Mucosa of rectum (tissue), 2 donors: ENCODE measurements at regions not wholly inside any gene's neighbourhood (a gene's known extent, or its start where the extent isn't known, plus 50 kb on each side); places are given as distances from the start of the nearest gene placed in this dataset.
"Not testable (repeated sequence)": the region's sequence is repeated elsewhere in the genome, so short reads cannot be mapped to it uniquely, and the experiment has no call there.

Experiments
- H3K27ac ChIP-seq, 2 donors: one replicate each; pipeline ENCODE4 v1.7.0; 2013; ENCODE audit warnings: inconsistent platforms in 2 of 2, low read depth in 2 of 2, low read length in 2 of 2
- H3K27me3 ChIP-seq, 2 donors: one replicate each; pipeline ENCODE4 v1.7.0; 2013; ENCODE audit warnings: low read length in 2 of 2; ENCODE audit not compliant: control insufficient read depth in 2 of 2, insufficient read depth in 2 of 2
- H3K36me3 ChIP-seq, 2 donors: one replicate each; pipeline ENCODE4 v1.7.0; 2013; ENCODE audit warnings: low read length in 2 of 2; ENCODE audit not compliant: control insufficient read depth in 2 of 2, insufficient read depth in 2 of 2
- H3K4me1 ChIP-seq, 2 donors: one replicate each; pipeline ENCODE4 v1.7.0; 2013; ENCODE audit warnings: low read length in 2 of 2, mild to moderate bottlenecking in 1 of 2; ENCODE audit not compliant: control insufficient read depth in 2 of 2, insufficient read depth in 2 of 2
- H3K4me3 ChIP-seq, 2 donors: one replicate each; pipeline ENCODE4 v1.7.0; 2013; ENCODE audit warnings: low read length in 2 of 2
- H3K9ac ChIP-seq, 2 donors: one replicate each; pipeline ENCODE4 v1.7.0; 2013; ENCODE audit warnings: low read length in 2 of 2, low read depth in 1 of 2, mild to moderate bottlenecking in 1 of 2
- H3K9me3 ChIP-seq, 2 donors: one replicate each; pipeline ENCODE4 v1.7.0; 2013; ENCODE audit warnings: low read length in 2 of 2; ENCODE audit not compliant: control insufficient read depth in 2 of 2
- donor health status: healthy.
- donor health status: Normal muscosa, but diverticular disease.

DNA sequence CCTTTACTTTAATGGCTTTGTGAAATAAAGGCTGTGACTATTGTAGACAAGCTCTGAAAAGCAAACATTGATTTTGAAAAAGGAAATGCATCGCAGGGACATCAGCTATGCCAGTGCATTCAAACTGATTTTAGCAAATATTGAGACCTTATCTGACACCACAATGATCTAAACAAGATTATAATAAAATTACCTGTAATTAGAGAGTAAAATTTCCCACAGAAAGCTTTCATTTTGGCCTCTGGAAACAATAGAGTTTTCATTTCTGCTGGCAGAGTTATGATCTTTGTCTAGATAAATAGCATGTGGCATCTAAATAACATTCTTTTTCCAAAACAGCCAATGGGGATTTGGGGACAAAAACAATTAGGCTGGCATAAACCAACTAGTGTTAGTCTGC, 650.4 kb upstream of the PRMT6 start:
- H3K4me3 ChIP-seq, result no peak overlapping the region
- H3K4me1 ChIP-seq, result no peaks in the 10 kb centered on the region
- no peaks in the 10 kb centered on the region for H3K9me3 ChIP-seq
- H3K27me3 ChIP-seq, result no peaks in the 10 kb centered on the region
- no peak overlapping the region for H3K9ac ChIP-seq
- no peak overlapping the region for H3K27ac ChIP-seq
- H3K36me3 ChIP-seq, result no peaks in the 10 kb centered on the region

- H3K4me1 ChIP-seq, H3K9me3 ChIP-seq, H3K27me3 ChIP-seq, H3K36me3 ChIP-seq, H3K4me3 ChIP-seq, H3K27ac ChIP-seq, H3K9ac ChIP-seq: not testable (repeated sequence)
These were observed 644.2 kb upstream of the PRMT6 start for GRCh38 chr1:106412321-106412720.

DNA sequence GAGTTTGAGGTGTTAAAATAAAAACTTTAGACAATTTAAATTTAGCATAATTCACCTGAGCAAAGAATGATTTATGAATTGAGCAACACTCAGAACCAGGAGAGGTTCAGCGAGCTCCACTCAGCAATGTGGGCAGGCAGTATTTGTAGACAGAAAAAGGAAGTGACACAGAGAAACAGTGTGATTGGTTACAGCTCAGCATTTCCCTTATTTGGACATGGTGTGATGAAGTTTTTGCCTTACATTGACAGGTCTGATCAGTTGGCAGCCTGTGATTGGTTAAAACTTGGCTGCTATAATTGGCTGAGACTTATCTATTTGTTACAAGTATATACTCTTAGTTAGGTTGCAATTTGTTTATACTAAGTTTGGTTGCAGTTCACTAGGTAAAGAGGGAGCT, 621.2 kb upstream of the PRMT6 start:
- no peak overlapping the region for H3K27ac ChIP-seq
- no peaks in the 10 kb centered on the region for H3K36me3 ChIP-seq
- H3K27me3 ChIP-seq, result no peaks in the 10 kb centered on the region
- H3K4me1 ChIP-seq, result no peaks in the 10 kb centered on the region
- no peak overlapping the region for H3K9ac ChIP-seq
- H3K9me3 ChIP-seq, result peaks cover 0 to 4% of the 10 kb centered on the region in 2 donors
- H3K4me3 ChIP-seq, result no peak overlapping the region

GRCh38 chr1:106439475-106439874, 617.0 kb upstream of the PRMT6 start:
- Histone ChIP-seq H3K27me3 (no peaks in the 10 kb centered on the region), H3K9me3 (no peaks in the 10 kb centered on the region), H3K36me3 (no peaks in the 10 kb centered on the region), H3K9ac (no peak overlapping the region), H3K27ac (no peak overlapping the region), H3K4me3 (no peak overlapping the region), H3K4me1 (no peaks in the 10 kb centered on the region)

- H3K4me1 ChIP-seq, result no peaks in the 10 kb centered on the region
- H3K9me3 ChIP-seq, result no peaks in the 10 kb centered on the region
- H3K9ac ChIP-seq, result no peak overlapping the region
- no peak overlapping the region for H3K27ac ChIP-seq
- H3K36me3 ChIP-seq, result no peaks in the 10 kb centered on the region
- no peak overlapping the region for H3K4me3 ChIP-seq
- H3K27me3 ChIP-seq, result no peaks in the 10 kb centered on the region
These were observed 609.0 kb upstream of the PRMT6 start for GRCh38 chr1:106447466-106447865.

DNA sequence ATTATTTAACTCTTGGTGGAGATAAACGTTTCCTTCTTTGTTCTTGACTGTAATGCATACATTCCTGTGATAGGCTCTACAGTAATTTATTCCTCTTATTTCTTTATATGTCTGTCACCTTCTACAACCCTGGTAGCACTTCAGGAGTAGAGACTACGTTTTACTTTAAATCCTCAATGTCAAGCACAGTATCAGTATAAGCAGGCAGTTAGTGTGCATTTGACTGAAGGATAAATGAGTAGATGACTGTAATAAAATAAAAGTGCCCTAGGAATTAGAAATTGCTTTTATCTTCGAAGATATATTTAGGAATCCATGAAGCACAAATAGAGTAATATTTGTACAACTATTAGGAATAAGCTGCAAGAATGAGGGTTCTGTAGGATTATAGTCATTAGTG, 599.6 kb upstream of the PRMT6 start:
- Histone ChIP-seq H3K9me3 (no peaks in the 10 kb centered on the region), H3K27ac (no peak overlapping the region), H3K27me3 (no peaks in the 10 kb centered on the region), H3K9ac (no peak overlapping the region), H3K4me1 (no peaks in the 10 kb centered on the region), H3K36me3 (no peaks in the 10 kb centered on the region), H3K4me3 (no peak overlapping the region)

DNA sequence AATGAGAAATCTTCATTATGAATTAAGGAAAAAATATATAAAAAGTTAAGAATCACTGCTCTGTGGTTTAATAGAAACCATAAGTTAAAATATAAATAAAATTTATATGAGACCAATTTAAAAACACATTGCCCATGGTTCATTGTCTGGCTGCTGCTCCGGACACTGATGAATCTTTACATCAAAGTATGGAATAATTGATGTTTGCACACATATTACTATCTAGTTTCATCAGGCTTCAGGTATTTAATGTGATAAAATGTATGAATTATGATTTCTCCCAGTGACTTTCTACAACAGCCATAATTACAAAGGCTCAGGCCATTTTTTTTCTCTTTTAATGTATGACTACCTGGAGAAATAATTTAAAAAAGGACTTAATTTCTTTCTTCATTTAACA, 599.1 kb upstream of the PRMT6 start:
- H3K27ac ChIP-seq, result no peak overlapping the region
- H3K4me1 ChIP-seq, result no peaks in the 10 kb centered on the region
- H3K4me3 ChIP-seq, result no peak overlapping the region
- H3K9me3 ChIP-seq, result no peaks in the 10 kb centered on the region
- no peak overlapping the region for H3K9ac ChIP-seq
- no peaks in the 10 kb centered on the region for H3K27me3 ChIP-seq
- H3K36me3 ChIP-seq, result no peaks in the 10 kb centered on the region

DNA sequence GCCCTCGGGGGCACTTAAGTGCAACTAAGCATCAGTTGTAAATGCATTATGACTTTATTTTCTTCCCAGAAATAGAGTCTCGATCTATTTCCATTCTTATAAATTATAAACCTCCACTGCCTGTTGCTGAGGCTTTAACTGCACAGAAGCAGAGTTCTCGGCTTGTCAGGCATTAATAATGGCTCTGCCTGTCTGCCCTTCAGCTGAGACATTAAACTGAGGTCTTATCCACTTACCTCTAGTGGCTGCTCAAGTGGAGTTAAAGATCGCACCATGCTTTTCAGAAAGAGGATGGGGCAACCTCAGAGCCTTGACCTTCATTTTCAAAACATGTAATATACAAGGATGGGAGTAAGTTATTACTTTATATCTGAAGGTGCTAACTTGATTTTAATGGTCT, 597.6 kb upstream of the PRMT6 start:
- Histone ChIP-seq H3K9ac (no peak overlapping the region), H3K27me3 (no peaks in the 10 kb centered on the region), H3K36me3 (no peaks in the 10 kb centered on the region), H3K4me1 (no peaks in the 10 kb centered on the region), H3K27ac (no peak overlapping the region), H3K4me3 (no peak overlapping the region), H3K9me3 (no peaks in the 10 kb centered on the region)

GRCh38 chr1:106459418-106459817, 597.1 kb upstream of the PRMT6 start:
- Histone ChIP-seq H3K4me3 (no peak overlapping the region), H3K9me3 (no peaks in the 10 kb centered on the region), H3K27me3 (no peaks in the 10 kb centered on the region), H3K9ac (no peak overlapping the region), H3K36me3 (no peaks in the 10 kb centered on the region), H3K4me1 (no peaks in the 10 kb centered on the region), H3K27ac (no peak overlapping the region)

- Histone ChIP-seq H3K4me3 (no peak overlapping the region), H3K36me3 (no peaks in the 10 kb centered on the region), H3K4me1 (no peaks in the 10 kb centered on the region), H3K27me3 (no peaks in the 10 kb centered on the region), H3K9ac (no peak overlapping the region), H3K9me3 (peaks cover 0 to 4% of the 10 kb centered on the region in 2 donors), H3K27ac (no peak overlapping the region)
These were observed 590.8 kb upstream of the PRMT6 start for GRCh38 chr1:106465666-106466065.

GRCh38 chr1:106480629-106481028, 575.8 kb upstream of the PRMT6 start:
- Histone ChIP-seq H3K27me3 (no peaks in the 10 kb centered on the region), H3K4me1 (no peaks in the 10 kb centered on the region), H3K9me3 (peaks cover 2% of the 10 kb centered on the region in 2 donors), H3K36me3 (no peaks in the 10 kb centered on the region), H3K27ac (no peak overlapping the region), H3K9ac (no peak overlapping the region), H3K4me3 (no peak overlapping the region)
